ENCODE measurements at regions not wholly inside any gene's neighbourhood (a gene's known extent, or its start where the extent isn't known, plus 50 kb on each side); places are given as distances from the start of the nearest gene placed in this dataset.
A peak's percentile ranks its signal among the peaks of the same experiment; 100 is the strongest.

GRCh38 chr17:68792042-68792685 lies 163.0 kb downstream of the ABCA8 start:
- TF ChIP-seq EP300 (IDR thresholded peaks at IDR 0.05; ENCODE audit: borderline replicate concordance) (no peak), RAD21 (IDR thresholded peaks at IDR 0.05; ENCODE audit: low read depth) (no peak), CEBPB (IDR thresholded peaks at IDR 0.05) (peak; percentile 27; the same call in 1 of the 2 replicates), EGR1 (IDR thresholded peaks at IDR 0.05) (no peak), NFIC (IDR thresholded peaks at IDR 0.05) (no peak), FOXM1 (IDR thresholded peaks at IDR 0.05; ENCODE audit: borderline replicate concordance, low read depth) (no peak), TAF1 (IDR thresholded peaks at IDR 0.05; ENCODE audit: low read depth) (no peak), CREB1 (IDR thresholded peaks at IDR 0.05; ENCODE audit: low read depth) (no peak), REST (IDR thresholded peaks at IDR 0.05; ENCODE audit: low read depth) (no peak), TEAD4 (IDR thresholded peaks at IDR 0.05) (no peak)
- TF ChIP-seq, protein P1, sequence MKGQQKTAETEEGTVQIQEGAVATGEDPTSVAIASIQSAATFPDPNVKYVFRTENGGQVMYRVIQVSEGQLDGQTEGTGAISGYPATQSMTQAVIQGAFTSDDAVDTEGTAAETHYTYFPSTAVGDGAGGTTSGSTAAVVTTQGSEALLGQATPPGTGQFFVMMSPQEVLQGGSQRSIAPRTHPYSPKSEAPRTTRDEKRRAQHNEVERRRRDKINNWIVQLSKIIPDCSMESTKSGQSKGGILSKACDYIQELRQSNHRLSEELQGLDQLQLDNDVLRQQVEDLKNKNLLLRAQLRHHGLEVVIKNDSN (IDR thresholded peaks at IDR 0.05): no peak

Data from Ishikawa (cell line).